ENCODE measurements at regions not wholly inside any gene's neighbourhood (a gene's known extent, or its start where the extent isn't known, plus 50 kb on each side); places are given as distances from the start of the nearest gene placed in this dataset.

DNA sequence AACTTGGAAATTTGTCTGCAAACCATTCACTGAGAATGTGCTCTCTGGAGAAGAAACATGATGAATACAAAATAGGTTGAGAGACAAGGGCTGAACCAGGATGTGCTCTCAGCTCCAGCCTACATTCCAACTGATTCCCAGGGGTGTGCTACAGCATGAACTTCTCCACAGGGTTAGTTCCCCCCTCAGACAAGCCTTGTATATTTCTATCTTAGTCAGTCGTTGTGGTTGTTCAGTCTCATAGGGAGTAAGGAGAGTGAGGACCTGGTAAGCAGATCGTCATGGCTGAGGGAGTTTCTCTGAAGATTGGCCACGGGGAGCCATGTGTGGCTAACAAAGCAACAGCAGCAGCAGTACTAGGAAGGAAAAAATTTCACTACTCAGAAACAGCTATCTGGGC, 919.7 kb upstream of the CADM2 start (continued):
- TF ChIP-seq BCLAF1 (IDR thresholded peaks at IDR 0.05; ENCODE audit: borderline replicate concordance in 1 of 2, control insufficient read depth in 1 of 2, low read depth in 2 of 2, low read length in 1 of 2) (no peak), CBX8 (IDR thresholded peaks at IDR 0.05; ENCODE audit: borderline replicate concordance, extremely low read depth, low read depth, low read length, poor library complexity, severe bottlenecking) (no peak)

- no peaks in the 10 kb centered on the region for H3K9me1 ChIP-seq (ENCODE audit: control insufficient read depth, insufficient read depth, low read length)
- no peaks in the 10 kb centered on the region for H4K20me1 ChIP-seq (replicated peaks; ENCODE audit: control insufficient read depth, insufficient read depth, low read length)
- no peaks in the 10 kb centered on the region for H3K36me3 ChIP-seq (ENCODE audit: control insufficient read depth, insufficient read depth, low read length)
- TF ChIP-seq NFYB (IDR thresholded peaks at IDR 0.05; ENCODE audit: extremely low read depth, insufficient read length) (no peak), ETV6 (IDR thresholded peaks at IDR 0.05; ENCODE audit: borderline replicate concordance in 1 of 2, low read depth in 2 of 2, low read length in 1 of 2) (no peak), ETV6 (CRISPR knock-in tag; IDR thresholded peaks at IDR 0.05; ENCODE audit: borderline replicate concordance) (no peak), SIN3B (IDR thresholded peaks at IDR 0.05; ENCODE audit: low read depth) (no peak), ZBTB2 (IDR thresholded peaks at IDR 0.05) (no peak)
- no peak overlapping the region for H3K4me2 ChIP-seq (ENCODE audit: insufficient read depth, low read length)
- BruUV-seq (replicated peaks): no TSS peak
- in situ Hi-C loops (cut with MboI): no loop called here
- H2AFZ ChIP-seq (ENCODE audit: low read depth, low read length): no peak overlapping the region
- no peak overlapping the region for H3K27ac ChIP-seq (ENCODE audit: extremely low read depth, low read depth, low read length)
- H3K4me1 ChIP-seq (replicated peaks in 1 of 2; ENCODE audit: control insufficient read depth in 2 of 2, insufficient read depth in 2 of 2, low read length in 2 of 2): no peaks in the 10 kb centered on the region
- no peak overlapping the region for H3K9ac ChIP-seq (ENCODE audit: insufficient read depth in 1 of 2, low read depth in 2 of 2, low read length in 2 of 2)
- no peak overlapping the region for H3K4me3 ChIP-seq
- ATAC-seq (no peak), DNase-seq (ENCODE audit: extremely low read depth in 1 of 4, low spot score in 3 of 4) (no peak), FAIRE-seq (no peak)
- H3K27me3 ChIP-seq (ENCODE audit: control insufficient read depth in 2 of 2, insufficient read depth in 2 of 2, low read length in 2 of 2): no peaks in the 10 kb centered on the region
- POLR2A ChIA-PET: no interaction called here
- 0% methylated on average over 3 of the region's 3 CpGs for WGBS (ENCODE audit: insufficient coverage, low coverage, missing lambda C conversion rate)
- CTCF ChIA-PET (ENCODE audit: low intra/inter-chr PET ratio): no interaction called here
- H3K79me2 ChIP-seq (ENCODE audit: control insufficient read depth, insufficient read depth, low read length): no peaks in the 10 kb centered on the region
- intact Hi-C loops (cut with micrococcal nuclease): no loop called here
- no peaks in the 10 kb centered on the region for H3K9me3 ChIP-seq (replicated peaks; ENCODE audit: control insufficient read depth, insufficient read depth, low read depth, low read length)
Observed at GRCh38 chr3:84042399-84043106, 916.2 kb upstream of the CADM2 start.

Data from K562 (cell line).